GM12872 (cell line): ENCODE measurements at regions not wholly inside any gene's neighbourhood (a gene's known extent, or its start where the extent isn't known, plus 50 kb on each side); places are given as distances from the start of the nearest gene placed in this dataset.

Experiments
- CTCF ChIP-seq: IDR thresholded peaks from 3 replicates; pipeline ENCODE4 v1.5.1; 2011; ENCODE audit warnings: low read depth, mild to moderate bottlenecking, low read length, moderate library complexity; ENCODE audit not compliant: insufficient read depth

- TF ChIP-seq CTCF = no peak
Observed at GRCh38 chr14:22465201-22465840, 123.7 kb downstream of the DAD1 start.

DNA sequence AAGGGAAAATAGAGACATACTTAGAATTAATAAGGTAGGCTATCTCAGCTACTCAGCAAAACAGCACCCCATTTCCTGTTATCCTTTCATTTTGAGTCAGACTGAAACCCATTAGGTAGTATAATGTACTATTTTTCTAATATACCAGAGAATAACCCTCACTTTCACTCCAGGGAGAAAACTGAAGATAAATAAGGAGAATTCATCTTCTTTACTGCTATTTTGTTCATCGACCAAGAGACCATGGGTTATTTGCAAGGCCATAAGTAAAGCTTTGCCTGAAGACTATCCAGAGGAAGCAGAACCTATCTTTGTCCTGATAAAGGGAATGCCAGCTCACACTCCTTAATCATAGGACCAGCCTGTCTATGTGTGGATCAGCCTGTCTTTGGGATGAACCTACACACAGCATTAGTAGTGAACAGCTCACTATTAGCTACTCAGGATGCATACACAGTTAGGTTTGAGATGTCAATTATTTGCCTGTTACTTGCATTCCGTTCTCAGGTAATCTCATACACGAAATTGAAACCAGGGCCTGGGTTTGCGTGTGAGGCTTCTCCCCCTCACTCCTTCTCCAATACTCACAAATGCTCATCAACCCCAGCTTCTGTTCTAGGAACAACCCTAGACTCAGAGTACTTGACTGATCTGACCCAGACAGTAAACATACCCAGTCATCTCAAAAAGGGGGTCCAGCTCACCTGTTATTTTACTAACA is 124.4 kb downstream of the DAD1 start:
- no peak for TF ChIP-seq CTCF

GRCh38 chr14:22463763-22464173 is 125.3 kb downstream of the DAD1 start:
- no peak for TF ChIP-seq CTCF

DNA sequence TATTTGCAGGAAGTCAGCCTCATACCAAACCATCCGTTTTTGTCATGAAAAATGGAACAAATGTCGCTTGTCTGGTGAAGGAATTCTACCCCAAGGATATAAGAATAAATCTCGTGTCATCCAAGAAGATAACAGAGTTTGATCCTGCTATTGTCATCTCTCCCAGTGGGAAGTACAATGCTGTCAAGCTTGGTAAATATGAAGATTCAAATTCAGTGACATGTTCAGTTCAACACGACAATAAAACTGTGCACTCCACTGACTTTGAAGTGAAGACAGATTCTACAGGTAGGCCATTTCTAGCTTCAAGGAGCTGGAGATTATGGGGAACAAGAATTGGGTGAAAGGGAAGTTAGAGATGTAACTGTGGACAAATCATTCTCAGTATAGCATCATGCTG is 126.1 kb downstream of the DAD1 start:
- no peak for TF ChIP-seq CTCF

GRCh38 chr14:22460461-22461195 is 128.4 kb downstream of the DAD1 start:
- no peak for TF ChIP-seq CTCF

DNA sequence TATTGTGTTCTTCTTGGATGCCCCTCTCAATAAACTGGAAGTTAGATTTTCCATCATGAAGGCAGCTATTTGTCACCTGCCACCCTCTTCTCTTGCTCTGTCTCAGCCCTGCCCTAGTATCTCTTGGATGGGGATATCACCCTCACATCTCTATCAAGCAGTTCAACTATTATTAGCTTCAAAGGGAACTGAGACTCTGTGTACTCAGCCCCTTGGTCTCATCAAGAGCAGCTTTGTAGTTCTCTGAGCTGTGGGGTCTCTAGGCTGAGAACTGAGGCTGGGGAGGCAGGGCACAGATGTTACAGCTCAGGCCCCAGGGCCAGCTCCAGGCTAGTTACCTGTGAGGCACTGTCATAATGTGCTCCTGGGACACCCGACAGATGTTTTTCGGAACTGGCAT is 130.3 kb downstream of the DAD1 start:
- TF ChIP-seq CTCF = no peak

DNA sequence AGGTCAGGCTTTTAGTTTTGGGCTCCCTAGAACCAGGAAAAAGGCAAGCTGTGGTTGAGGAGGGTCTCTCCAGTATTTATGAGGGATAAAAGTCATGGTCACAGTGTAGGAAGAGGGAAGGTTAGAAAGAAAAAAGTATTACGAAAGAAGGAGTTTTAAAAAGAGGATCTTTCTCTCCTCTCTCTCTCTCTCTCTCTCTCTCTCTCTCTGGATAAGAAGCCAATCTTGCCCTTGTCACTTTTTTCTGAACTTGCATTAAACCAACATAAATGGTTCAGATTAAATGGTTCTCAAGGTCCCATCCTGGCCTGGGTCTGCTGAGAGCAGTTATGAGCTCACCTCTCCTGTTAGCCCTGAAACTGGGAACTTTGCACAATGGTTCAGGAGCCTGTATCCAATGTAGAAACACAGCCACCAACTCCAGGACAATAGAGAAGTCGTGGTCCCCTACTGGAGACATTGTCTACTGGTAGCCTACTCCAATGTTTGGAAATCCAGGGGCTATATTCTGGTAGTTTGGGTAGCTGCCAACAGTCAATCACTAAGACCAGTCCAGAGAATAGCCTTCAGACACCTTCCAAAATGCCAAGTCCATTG is 131.9 kb downstream of the DAD1 start:
- TF ChIP-seq CTCF = no peak
